Type B pancreatic cell (in vitro differentiated cells): ENCODE measurements at regions not wholly inside any gene's neighbourhood (a gene's known extent, or its start where the extent isn't known, plus 50 kb on each side); places are given as distances from the start of the nearest gene placed in this dataset.

Experiments used
- DNase-seq: peaks from one replicate; pipeline ENCODE4 v3.0.0; 2021; ENCODE audit warnings: mixed read lengths; ENCODE audit not compliant: unreplicated experiment; ENCODE audit errors: extremely low spot score
- H3K27ac Mint-ChIP-seq: 2 replicates; pipeline ENCODE4 v1.8.0; 2021; ENCODE audit warnings: mild to moderate bottlenecking, mixed read lengths
- H3K27me3 Mint-ChIP-seq: 2 replicates; pipeline ENCODE4 v1.8.0; 2021; ENCODE audit warnings: mixed read lengths
- H3K36me3 Mint-ChIP-seq: 2 replicates; pipeline ENCODE4 v1.8.0; 2021; ENCODE audit warnings: mixed read lengths
- H3K4me1 Mint-ChIP-seq: one replicate; pipeline ENCODE4 v1.8.0; 2021; ENCODE audit warnings: mixed read lengths; ENCODE audit not compliant: unreplicated experiment
- H3K4me3 Mint-ChIP-seq: 2 replicates; pipeline ENCODE4 v1.8.0; 2021; ENCODE audit warnings: mild to moderate bottlenecking, mixed read lengths
- H3K9me3 Mint-ChIP-seq: 2 replicates; pipeline ENCODE4 v1.8.0; 2021; ENCODE audit warnings: mixed read lengths
- TF ChIP-seq, protein P1 (sequence below): fragments of 200-600 bp; sonication (generic); conservative IDR thresholded peaks from 2 replicates; pipeline ENCODE4 v1.5.0; 2021; ENCODE audit warnings: antibody characterized with exemption, mild to moderate bottlenecking

DNA sequence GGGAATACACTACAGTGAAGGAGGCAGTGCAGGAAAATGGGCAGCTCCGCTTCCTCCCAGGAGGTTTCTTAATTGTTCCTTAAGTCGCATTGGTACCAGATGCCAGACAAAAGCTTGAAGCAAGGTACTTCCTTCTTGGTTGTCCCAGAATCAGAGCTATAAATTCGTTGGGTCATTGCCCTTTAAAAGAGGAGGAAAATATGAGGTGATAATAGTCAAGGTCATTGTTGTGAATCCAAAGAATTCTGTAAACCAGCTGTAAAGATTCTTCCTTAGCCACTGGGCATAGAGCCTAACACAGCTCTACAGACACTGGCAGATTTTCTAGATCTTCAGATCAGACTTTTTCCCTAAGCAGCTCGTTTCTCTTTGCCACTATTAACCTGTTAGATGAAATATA, 444.1 kb upstream of the TLE4 start:
- Mint-ChIP-seq H3K4me1 (peaks cover 3% of the 10 kb centered on the region), H3K27me3 (peaks cover 30% of the 10 kb centered on the region), H3K9me3 (peaks cover 5% of the 10 kb centered on the region), H3K27ac (no peak overlapping the region), H3K36me3 (no peaks in the 10 kb centered on the region), H3K4me3 (no peak overlapping the region)
- no peak for DNase-seq
- TF ChIP-seq, protein P1, sequence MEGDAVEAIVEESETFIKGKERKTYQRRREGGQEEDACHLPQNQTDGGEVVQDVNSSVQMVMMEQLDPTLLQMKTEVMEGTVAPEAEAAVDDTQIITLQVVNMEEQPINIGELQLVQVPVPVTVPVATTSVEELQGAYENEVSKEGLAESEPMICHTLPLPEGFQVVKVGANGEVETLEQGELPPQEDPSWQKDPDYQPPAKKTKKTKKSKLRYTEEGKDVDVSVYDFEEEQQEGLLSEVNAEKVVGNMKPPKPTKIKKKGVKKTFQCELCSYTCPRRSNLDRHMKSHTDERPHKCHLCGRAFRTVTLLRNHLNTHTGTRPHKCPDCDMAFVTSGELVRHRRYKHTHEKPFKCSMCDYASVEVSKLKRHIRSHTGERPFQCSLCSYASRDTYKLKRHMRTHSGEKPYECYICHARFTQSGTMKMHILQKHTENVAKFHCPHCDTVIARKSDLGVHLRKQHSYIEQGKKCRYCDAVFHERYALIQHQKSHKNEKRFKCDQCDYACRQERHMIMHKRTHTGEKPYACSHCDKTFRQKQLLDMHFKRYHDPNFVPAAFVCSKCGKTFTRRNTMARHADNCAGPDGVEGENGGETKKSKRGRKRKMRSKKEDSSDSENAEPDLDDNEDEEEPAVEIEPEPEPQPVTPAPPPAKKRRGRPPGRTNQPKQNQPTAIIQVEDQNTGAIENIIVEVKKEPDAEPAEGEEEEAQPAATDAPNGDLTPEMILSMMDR: no peak

DNA sequence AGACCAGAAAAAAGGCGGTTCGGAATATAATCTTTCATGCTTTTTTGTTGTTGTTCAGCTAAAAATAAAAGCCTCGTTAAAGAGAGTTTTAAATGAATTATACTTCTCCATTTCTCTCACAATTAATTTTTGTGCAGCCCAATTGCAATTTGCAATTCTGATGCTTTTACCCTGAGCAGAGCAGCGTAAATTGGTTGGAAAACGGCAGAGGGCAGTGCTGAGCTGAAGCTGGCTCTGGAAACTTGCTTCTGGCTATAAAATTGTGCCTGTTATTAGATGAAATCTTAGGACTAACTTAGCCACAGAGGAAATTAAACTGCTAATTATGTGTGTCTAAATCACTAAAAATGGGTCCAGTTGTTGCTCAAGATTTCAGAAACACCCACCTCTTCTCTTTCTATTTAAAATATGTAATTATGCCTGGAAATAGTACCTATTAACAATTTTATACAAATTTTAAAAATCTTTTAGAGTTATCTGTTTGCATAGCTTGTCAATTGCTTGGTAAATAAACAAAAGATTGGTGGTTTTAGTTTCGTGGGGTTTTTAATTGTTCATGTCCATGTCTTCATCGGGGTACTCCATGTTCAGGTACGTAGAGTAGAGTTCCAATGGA, 441.8 kb upstream of the TLE4 start:
- Mint-ChIP-seq H3K36me3 (no peaks in the 10 kb centered on the region), H3K4me1 (peaks cover 6% of the 10 kb centered on the region), H3K4me3 (no peak overlapping the region), H3K27ac (no peak overlapping the region), H3K9me3 (no peaks in the 10 kb centered on the region), H3K27me3 (peaks cover 26% of the 10 kb centered on the region)
- DNase-seq: peak; percentile 73
- TF ChIP-seq, protein P1: peak; percentile 94

DNA sequence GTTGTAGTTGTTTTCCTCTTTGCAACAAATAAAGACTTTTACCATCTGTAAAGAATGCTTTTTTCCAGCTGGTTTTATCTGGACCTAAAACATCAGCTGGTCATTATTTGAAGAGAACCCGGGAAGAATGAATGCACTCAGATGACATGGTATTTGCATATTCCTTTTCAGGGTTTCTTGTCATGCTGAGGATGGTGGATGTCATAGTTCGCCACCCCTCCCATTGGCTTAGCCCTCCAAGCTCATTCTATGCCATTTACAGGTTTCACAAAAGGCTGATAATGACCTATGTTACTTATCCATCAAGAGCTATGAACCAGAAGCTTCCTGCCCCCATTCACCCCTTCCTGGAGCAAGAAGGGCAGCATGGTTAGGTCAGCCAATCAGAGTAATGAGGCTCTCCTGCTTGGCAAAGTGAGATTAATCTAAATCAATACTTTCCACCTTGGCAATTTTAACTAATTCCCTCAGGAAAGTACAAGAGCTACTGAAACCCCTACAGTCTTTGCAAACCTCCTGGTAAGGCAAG, 440.5 kb upstream of the TLE4 start:
- Mint-ChIP-seq H3K27ac (no peak overlapping the region), H3K36me3 (no peaks in the 10 kb centered on the region), H3K9me3 (no peaks in the 10 kb centered on the region), H3K27me3 (peaks cover 26% of the 10 kb centered on the region), H3K4me3 (no peak overlapping the region), H3K4me1 (peaks cover 6% of the 10 kb centered on the region)
- TF ChIP-seq, protein P1: no peak
- DNase-seq: no peak

DNA sequence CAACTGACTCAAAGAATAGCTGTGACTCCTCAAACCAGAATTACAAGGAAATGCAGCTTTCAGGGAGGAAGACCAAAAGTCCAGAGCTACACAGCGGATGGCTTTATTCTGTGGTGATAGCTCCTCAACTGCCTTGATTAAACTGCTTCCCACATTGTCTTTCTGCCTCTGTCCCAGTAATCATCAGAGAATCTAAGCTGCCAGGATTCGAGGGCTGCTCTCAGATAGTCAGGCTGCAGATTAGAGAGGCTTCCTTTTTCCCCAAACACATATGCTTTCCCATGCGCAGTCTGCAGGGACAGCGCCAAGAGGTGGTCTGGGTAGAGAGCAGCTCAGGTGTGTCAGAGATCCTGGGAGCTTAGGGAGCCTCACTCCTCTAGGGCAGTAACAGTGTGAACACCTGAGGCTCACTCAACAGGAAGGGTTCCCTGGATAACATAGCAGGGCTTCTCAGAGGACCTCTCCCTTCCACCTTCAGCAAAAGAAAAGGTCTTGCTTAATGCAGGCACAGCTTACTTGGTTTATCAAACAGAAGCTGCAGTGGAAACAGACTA, 439.9 kb upstream of the TLE4 start:
- Mint-ChIP-seq H3K9me3 (no peaks in the 10 kb centered on the region), H3K4me1 (peaks cover 6% of the 10 kb centered on the region), H3K4me3 (no peak overlapping the region), H3K27ac (no peak overlapping the region), H3K27me3 (peaks cover 26% of the 10 kb centered on the region), H3K36me3 (no peaks in the 10 kb centered on the region)
- DNase-seq: no peak
- TF ChIP-seq, protein P1: no peak

DNA sequence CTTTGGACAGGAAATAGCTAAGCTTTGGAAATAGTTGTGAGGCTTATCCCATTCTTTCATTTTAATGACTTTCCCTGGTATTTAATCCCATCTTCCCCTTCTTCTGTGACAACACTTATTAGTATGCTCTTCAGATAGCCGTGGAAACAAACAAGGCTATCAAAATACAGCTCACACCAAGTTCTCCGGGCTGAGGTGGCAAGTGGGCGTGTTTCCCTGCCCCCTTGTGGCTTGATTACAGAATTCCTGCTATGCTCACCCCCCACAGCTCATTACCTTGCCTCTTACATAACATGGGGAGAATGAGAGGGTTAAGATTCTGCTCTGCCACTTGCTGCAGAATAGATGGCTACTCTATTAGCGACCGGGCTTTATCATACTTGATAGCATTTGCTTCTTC, 437.1 kb upstream of the TLE4 start:
- no peak overlapping the region for H3K27ac Mint-ChIP-seq
- H3K36me3 Mint-ChIP-seq: no peaks in the 10 kb centered on the region
- TF ChIP-seq, protein P1: peak; percentile 65
- no peak for DNase-seq
- no peaks in the 10 kb centered on the region for H3K9me3 Mint-ChIP-seq
- H3K27me3 Mint-ChIP-seq: peaks cover 6% of the 10 kb centered on the region
- peaks cover 6% of the 10 kb centered on the region for H3K4me1 Mint-ChIP-seq
- H3K4me3 Mint-ChIP-seq: no peak overlapping the region
